Panc1 (cell line): ENCODE measurements at regions not wholly inside any gene's neighbourhood (a gene's known extent, or its start where the extent isn't known, plus 50 kb on each side); places are given as distances from the start of the nearest gene placed in this dataset.

Source experiments
- ATAC-seq: fragments of 200-7000 bp; cut with Tn5 transposase; 2 replicates; pipeline ENCODE4 v1.9.1; 2020; ENCODE audit warnings: mild to moderate bottlenecking, moderate library complexity
- BruUV-seq: library from RNA; stranded (reverse); fragments of 400-500 nt; replicated peaks from 2 replicates; lab custom pipeline; 2021; lab: Mats Ljungman, UMichigan
- CTCF ChIA-PET: fragments of 300-600 bp; sonication (Branson Sonifier 250); formaldehyde crosslinking; loops from one replicate; lab custom pipeline; 2022; ENCODE audit warnings: antibody characterized with exemption; lab: Charles Lee
- POLR2A ChIA-PET: fragments of 300-600 bp; sonication (Branson Sonifier 250); formaldehyde crosslinking; loops from one replicate; lab custom pipeline; 2022; ENCODE audit warnings: antibody characterized with exemption; lab: Charles Lee
- DNase-seq: peaks from one replicate; pipeline ENCODE4 v3.0.0-alpha.2; 2010; ENCODE audit warnings: low read depth, low spot score
- H3K27ac ChIP-seq: 2 replicates; pipeline ENCODE4 v1.5.1; 2011; ENCODE audit warnings: mild to moderate bottlenecking, low read length, inconsistent platforms
- H3K27me3 ChIP-seq: fragments of 200-500 bp; sonication (Bioruptor generic); 2 replicates; pipeline ENCODE4 v1.6.0; 2014; ENCODE audit warnings: low read length, inconsistent platforms; ENCODE audit not compliant: control insufficient read depth, insufficient read depth
- H3K36me3 ChIP-seq: fragments of 200-500 bp; sonication (Bioruptor generic); 2 replicates; pipeline ENCODE4 v1.5.1; 2014; ENCODE audit warnings: inconsistent platforms, mild to moderate bottlenecking, low read length, moderate library complexity; ENCODE audit not compliant: control insufficient read depth, insufficient read depth
- H3K4me1 ChIP-seq: 2 replicates; pipeline ENCODE4 v1.5.1; 2011; ENCODE audit warnings: inconsistent platforms, mild to moderate bottlenecking, low read length, moderate library complexity; ENCODE audit not compliant: control insufficient read depth, insufficient read depth
- H3K4me3 ChIP-seq, 2 experiments: 2 replicates each; pipeline ENCODE4 v1.5.1; 2011 to 2012; ENCODE audit warnings: low read depth in 2 of 2, low read length in 2 of 2, mild to moderate bottlenecking in 2 of 2, inconsistent platforms in 1 of 2, moderate library complexity in 1 of 2
- H3K9me3 ChIP-seq: fragments of 200-500 bp; sonication (Bioruptor generic); 2 replicates; pipeline ENCODE4 v1.5.1; 2014; ENCODE audit warnings: low read depth, mild to moderate bottlenecking, inconsistent platforms, low read length, moderate library complexity; ENCODE audit not compliant: control insufficient read depth, insufficient read depth
- CTCF ChIP-seq: fragments of 450-650 bp; IDR thresholded peaks from 2 replicates; pipeline ENCODE4 v1.5.1; 2017; ENCODE audit warnings: mild to moderate bottlenecking
- POLR2AphosphoS5 ChIP-seq: IDR thresholded peaks from 2 replicates; pipeline ENCODE4 v1.6.1; 2012; ENCODE audit warnings: mild to moderate bottlenecking, low read depth, low read length, moderate library complexity
- SIN3A ChIP-seq: IDR thresholded peaks from 2 replicates; pipeline ENCODE4 v1.6.1; 2012; ENCODE audit warnings: low read depth, mild to moderate bottlenecking, low read length, moderate library complexity, borderline replicate concordance; ENCODE audit not compliant: insufficient read depth
- TCF7L2 ChIP-seq: IDR thresholded peaks from 2 replicates; pipeline ENCODE4 v1.6.1; 2011; ENCODE audit warnings: mild to moderate bottlenecking, low read depth, low read length, inconsistent platforms
- in situ Hi-C: cut with HindIII; loops from 2 replicates; pipeline ENCODE4 v1.10.0; 2016; ENCODE audit warnings: low sequenced_read_pairs, low pct_unique_long_range_greater_than_20kb
- intact Hi-C: fragments of 100-400 bp; cut with micrococcal nuclease; formaldehyde crosslinking; loops from one replicate; pipeline ENCODE4 v1.10.0; 2022; ENCODE audit not compliant: unreplicated experiment
- TF ChIP-seq, protein P1 (sequence below), 2 experiments: IDR thresholded peaks; 2 replicates each; pipeline ENCODE4 v1.6.1; 2011 to 2012; ENCODE audit warnings: low read depth in 2 of 2, control low read depth in 1 of 2, low read length in 1 of 2, mild to moderate bottlenecking in 1 of 2, moderate library complexity in 1 of 2; ENCODE audit not compliant: insufficient read depth in 1 of 2

DNA sequence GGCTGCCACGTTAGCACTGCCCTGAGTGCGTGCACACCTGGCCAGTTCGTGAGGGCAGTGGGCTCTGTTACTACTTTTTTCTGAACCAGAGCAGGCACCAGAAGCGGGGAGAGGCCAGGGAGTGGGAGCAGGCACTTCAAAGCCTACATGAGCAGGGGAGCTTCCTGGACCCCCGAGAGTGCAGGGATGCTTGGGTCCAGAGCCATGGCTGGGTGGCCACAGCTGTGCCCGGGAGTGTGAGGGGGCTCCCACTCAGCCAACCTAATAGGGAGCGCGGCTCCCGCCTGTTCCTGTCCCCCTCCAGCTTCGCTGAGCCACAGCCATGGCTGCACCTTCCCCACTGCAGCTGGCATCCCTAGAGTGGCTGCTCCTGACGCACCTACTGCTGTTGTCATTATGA is 1423.3 kb downstream of the SI start:
- no TSS peak for BruUV-seq
- ChIA-PET POLR2A (no interaction called here), CTCF (no interaction called here)
- Histone ChIP-seq H3K27ac (no peak overlapping the region), H3K4me1 (no peaks in the 10 kb centered on the region), H3K9me3 (peaks cover 4% of the 10 kb centered on the region; the same call in 1 of the 2 replicates), H3K4me3 (no peak overlapping the region), H3K36me3 (no peaks in the 10 kb centered on the region), H3K27me3 (no peaks in the 10 kb centered on the region)
- intact Hi-C loops (no loop called here), in situ Hi-C loops (no loop called here)
- no peak for ATAC-seq
- DNase-seq = no peak
- no peak for TF ChIP-seq CTCF
- TF ChIP-seq, protein P1, sequence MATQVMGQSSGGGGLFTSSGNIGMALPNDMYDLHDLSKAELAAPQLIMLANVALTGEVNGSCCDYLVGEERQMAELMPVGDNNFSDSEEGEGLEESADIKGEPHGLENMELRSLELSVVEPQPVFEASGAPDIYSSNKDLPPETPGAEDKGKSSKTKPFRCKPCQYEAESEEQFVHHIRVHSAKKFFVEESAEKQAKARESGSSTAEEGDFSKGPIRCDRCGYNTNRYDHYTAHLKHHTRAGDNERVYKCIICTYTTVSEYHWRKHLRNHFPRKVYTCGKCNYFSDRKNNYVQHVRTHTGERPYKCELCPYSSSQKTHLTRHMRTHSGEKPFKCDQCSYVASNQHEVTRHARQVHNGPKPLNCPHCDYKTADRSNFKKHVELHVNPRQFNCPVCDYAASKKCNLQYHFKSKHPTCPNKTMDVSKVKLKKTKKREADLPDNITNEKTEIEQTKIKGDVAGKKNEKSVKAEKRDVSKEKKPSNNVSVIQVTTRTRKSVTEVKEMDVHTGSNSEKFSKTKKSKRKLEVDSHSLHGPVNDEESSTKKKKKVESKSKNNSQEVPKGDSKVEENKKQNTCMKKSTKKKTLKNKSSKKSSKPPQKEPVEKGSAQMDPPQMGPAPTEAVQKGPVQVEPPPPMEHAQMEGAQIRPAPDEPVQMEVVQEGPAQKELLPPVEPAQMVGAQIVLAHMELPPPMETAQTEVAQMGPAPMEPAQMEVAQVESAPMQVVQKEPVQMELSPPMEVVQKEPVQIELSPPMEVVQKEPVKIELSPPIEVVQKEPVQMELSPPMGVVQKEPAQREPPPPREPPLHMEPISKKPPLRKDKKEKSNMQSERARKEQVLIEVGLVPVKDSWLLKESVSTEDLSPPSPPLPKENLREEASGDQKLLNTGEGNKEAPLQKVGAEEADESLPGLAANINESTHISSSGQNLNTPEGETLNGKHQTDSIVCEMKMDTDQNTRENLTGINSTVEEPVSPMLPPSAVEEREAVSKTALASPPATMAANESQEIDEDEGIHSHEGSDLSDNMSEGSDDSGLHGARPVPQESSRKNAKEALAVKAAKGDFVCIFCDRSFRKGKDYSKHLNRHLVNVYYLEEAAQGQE (IDR thresholded peaks at IDR 0.05; ENCODE audit: insufficient read depth in 1 of 2, low read depth in 2 of 2, low read length in 1 of 2) = no peak
- TF ChIP-seq TCF7L2 = no peak
- TF ChIP-seq POLR2AphosphoS5 = no peak
- no peak for TF ChIP-seq SIN3A

- in situ Hi-C loops = no loop called here
- POLR2A ChIA-PET = no interaction called here
- DNase-seq = no peak
- no peak overlapping the region for H3K27ac ChIP-seq
- no peak overlapping the region for H3K4me3 ChIP-seq
- no peak for ATAC-seq
- intact Hi-C loops = no loop called here
- no peaks in the 10 kb centered on the region for H3K36me3 ChIP-seq
- CTCF ChIA-PET = no interaction called here
- no TSS peak for BruUV-seq
- H3K27me3 ChIP-seq = no peaks in the 10 kb centered on the region
- H3K9me3 ChIP-seq = no peaks in the 10 kb centered on the region
- no peaks in the 10 kb centered on the region for H3K4me1 ChIP-seq
- no peak for TF ChIP-seq CTCF
- TF ChIP-seq TCF7L2 = no peak
- no peak for TF ChIP-seq POLR2AphosphoS5
- TF ChIP-seq, protein P1 (IDR thresholded peaks at IDR 0.05; ENCODE audit: insufficient read depth in 1 of 2, low read depth in 2 of 2, low read length in 1 of 2) = no peak
- no peak for TF ChIP-seq SIN3A
These were observed 1434.1 kb downstream of the SI start for GRCh38 chr3:163644172-163644571.
